ENCODE measurements at regions not wholly inside any gene's neighbourhood (a gene's known extent, or its start where the extent isn't known, plus 50 kb on each side); places are given as distances from the start of the nearest gene placed in this dataset.
"Not testable (repeated sequence)": the region's sequence is repeated elsewhere in the genome, so short reads cannot be mapped to it uniquely, and the experiment has no call there.

GRCh38 chr7:131117439-131117838, 210.2 kb upstream of the MKLN1 start:
- no peak for DNase-seq

DNA sequence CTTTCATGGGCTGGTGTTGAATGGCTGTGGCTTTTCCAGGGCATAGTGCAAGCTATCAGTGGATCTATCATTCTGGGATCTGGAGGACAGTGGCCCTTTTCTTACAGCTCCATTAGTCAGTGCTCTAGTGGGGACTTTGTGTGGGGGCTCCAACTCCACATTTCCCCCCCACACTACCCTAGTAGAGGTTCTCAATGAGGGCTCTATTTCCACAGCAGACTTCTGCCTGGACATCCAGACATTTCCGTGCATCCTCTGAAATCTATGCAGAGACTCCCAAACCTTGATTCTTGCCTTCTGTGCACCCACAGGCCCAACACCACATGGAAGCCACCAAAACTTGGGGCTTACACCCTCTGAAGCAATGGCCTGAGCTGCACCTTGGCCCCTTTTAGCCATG, 208.3 kb upstream of the MKLN1 start:
- no peak for DNase-seq

- no peak for DNase-seq
Observed at GRCh38 chr7:131122394-131122793, 205.3 kb upstream of the MKLN1 start.

GRCh38 chr7:131124001-131124629, 203.6 kb upstream of the MKLN1 start:
- no peak for DNase-seq

GRCh38 chr7:131124867-131125266, 202.8 kb upstream of the MKLN1 start:
- DNase-seq = no peak

DNA sequence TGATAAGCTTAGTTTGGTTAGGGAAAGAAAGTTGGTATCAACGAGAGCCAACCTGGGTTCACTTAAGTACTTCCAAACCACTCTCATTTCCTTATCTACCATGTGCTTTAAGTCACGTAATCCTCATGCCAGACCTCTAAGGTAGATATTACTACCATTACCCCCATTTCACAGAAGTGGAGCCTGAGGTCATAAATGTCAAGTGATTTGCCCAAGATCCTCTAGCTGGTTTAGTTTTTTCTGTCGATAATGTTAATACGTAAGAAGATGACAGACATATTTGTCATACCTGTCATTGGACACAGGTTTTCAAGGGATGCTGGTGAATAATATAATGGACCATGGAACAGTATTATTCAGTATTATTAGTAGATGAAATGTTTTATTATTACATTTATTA, 197.4 kb upstream of the MKLN1 start:
- no peak for DNase-seq

DNA sequence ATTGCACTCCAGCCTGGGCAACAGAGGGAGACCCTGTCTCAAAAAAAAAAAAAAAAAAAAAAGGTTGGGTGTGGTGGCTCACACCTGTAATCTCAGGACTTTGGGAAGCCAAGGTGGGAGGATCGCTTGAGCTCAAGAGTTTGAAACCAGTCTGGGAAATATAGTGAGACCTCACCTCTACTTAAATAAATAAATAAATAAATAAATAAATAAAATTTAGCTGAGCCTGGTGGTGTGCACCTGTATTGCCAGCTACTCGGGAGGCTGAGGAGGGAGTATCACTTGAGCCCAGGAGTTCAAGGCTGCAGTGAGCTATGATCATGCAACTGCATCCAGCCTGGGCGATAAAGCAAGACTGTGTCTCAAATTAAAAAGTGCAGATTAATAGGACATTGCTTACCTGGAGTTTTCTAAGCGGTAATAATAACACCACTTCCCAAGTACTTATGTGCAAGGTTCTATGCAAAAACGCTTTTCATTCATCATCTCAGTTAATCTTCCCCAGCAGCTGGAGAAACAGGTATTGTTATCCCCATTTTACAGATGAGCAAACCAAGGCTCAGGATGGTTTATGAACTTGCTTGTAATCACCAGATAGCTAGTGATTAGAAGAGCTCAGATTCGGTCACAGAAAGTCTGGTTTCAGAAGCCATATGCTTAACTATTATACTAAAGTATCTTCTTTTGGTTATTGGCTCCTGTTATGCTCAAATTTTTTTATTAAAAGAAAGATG, 196.5 kb upstream of the MKLN1 start:
- no peak for DNase-seq

GRCh38 chr7:131131746-131132431, 195.8 kb upstream of the MKLN1 start:
- no peak for DNase-seq

- DNase-seq = no peak
Observed at GRCh38 chr7:131139462-131139861, 188.2 kb upstream of the MKLN1 start.

DNA sequence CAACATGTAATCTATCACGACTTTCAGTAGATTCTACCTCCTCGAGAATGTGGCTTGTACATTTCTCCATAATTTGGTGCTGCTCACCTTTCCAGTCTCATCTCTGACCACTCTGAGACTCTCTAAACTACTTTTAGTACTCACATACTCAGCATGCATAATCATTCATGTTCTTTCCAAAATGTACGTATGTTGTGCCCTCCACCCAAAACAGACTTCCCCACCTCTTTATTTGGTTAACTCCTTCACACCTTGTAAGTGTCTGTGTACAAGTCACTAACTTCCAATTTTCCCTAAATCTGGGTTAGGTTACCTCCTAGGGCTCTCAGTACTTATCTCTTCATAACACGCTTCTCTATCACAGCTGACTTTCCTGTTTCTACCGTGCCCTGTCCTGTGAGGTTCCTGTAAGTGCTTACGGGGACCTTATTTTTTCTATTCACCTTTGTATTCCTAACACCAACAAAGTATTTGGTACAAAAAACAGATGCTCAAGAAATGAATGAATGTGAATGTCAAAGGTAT, 186.2 kb upstream of the MKLN1 start:
- no peak for DNase-seq

- DNase-seq = no peak
Observed at GRCh38 chr7:131143869-131144268, 183.8 kb upstream of the MKLN1 start.

- no peak for DNase-seq
Observed at GRCh38 chr7:131145026-131145425, 182.7 kb upstream of the MKLN1 start.

- no peak for DNase-seq
Observed at GRCh38 chr7:131145770-131146169, 181.9 kb upstream of the MKLN1 start.

- no peak for DNase-seq
Observed at GRCh38 chr7:131147604-131148003, 180.1 kb upstream of the MKLN1 start.

GRCh38 chr7:131148258-131148657, 179.4 kb upstream of the MKLN1 start:
- no peak for DNase-seq

DNA sequence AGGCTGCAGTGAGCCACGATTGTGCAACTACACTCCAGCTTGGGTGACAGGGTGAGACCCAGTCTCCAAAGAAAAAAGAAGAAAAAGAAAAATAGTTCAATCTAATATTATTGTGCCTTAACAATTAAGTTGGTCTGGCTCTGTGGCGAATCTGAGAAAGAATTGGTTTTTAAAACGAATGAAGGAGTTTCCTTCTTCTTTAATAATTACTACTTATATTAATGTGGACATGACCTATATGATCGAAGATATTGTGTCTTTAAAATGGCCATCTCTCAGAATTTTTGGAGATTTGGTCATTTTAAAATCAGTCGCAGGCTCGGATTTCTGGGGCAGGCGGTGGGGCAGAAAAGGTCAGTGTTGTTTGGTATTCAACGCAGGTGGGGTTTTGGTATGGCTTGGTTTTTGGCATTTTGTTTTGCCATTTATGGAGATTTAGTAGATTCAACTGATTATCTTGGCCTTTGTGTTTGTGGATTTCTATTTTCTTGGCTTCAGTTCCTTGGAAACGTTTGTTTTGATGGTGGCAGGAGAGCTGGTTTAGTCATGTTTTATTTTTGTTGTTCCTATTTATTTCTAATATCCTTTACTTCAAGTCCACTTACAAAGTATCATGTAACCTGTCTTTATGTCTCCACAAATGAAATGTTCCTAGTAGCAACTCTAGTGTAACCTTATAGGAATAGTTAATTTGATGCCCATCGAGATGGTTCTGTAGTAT, 178.8 kb upstream of the MKLN1 start:
- DNase-seq = no peak

- DNase-seq = no peak
Observed at GRCh38 chr7:131149429-131149773, 178.3 kb upstream of the MKLN1 start.

- DNase-seq = no peak
Observed at GRCh38 chr7:131149840-131150239, 177.8 kb upstream of the MKLN1 start.

DNA sequence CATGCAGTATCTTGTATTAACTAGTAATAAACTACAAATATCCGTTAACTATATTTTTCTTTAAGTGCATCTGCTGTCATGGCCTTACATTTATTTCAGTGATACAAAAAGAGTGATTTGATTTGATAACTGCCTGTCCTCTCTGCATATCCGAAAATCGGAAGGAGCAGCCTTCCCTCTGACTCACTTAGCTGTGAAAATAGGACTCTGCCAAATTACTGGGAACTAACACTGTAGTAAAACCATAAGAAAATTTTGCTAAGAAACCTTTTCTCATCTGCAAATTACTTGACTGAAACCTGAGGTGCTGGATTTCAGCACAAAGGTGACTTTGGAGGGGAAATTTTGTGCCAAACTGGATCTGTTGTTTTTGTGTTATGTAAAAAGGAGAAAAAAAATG, 176.6 kb upstream of the MKLN1 start:
- no peak for DNase-seq

DNA sequence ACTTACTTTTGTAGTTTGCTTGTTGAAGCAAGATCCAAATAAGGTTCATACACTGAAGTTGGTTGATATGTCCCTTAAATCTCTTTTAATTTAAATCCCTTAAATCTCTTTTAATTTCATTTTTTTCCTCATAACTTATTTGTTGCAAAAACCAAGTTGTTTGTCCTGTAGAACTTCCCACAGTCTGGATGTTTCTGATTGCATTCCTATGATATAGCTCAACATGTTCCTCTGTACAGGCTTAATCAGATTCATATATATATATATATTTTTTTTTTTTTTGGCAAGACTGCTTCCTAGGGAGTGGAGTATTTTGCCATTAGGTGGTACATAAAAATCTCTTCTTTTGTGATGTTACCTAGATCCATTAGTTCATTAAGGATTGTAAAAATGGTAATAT, 174.9 kb upstream of the MKLN1 start:
- no peak for DNase-seq

GRCh38 chr7:131154380-131154779, 173.3 kb upstream of the MKLN1 start:
- no peak for DNase-seq

GRCh38 chr7:131157530-131158243, 170.0 kb upstream of the MKLN1 start:
- DNase-seq = no peak

GRCh38 chr7:131158244-131158636, 169.4 kb upstream of the MKLN1 start:
- DNase-seq = not testable (repeated sequence)

Measured in kidney glomerular epithelial cell (primary cell).